BE2C (cell line): ENCODE measurements at regions not wholly inside any gene's neighbourhood (a gene's known extent, or its start where the extent isn't known, plus 50 kb on each side); places are given as distances from the start of the nearest gene placed in this dataset.

Experiments used
- DNase-seq: peaks from one replicate; pipeline ENCODE4 v3.0.0-alpha.2; 2020
- H3K27me3 ChIP-seq: fragments of 250-450 bp; sonication (Bioruptor Pico); 2 replicates; pipeline ENCODE4 v1.5.1; 2020; ENCODE audit warnings: mild to moderate bottlenecking
- H3K36me3 ChIP-seq: fragments of 250-450 bp; sonication (Bioruptor Pico); 2 replicates; pipeline ENCODE4 v1.5.1; 2020; ENCODE audit warnings: mild to moderate bottlenecking
- H3K4me1 ChIP-seq: fragments of 250-450 bp; sonication (Bioruptor Pico); 2 replicates; pipeline ENCODE4 v1.5.1; 2020
- H3K4me3 ChIP-seq: 2 replicates; pipeline ENCODE4 v1.5.1; 2011; ENCODE audit warnings: low read depth, low read length
- H3K9me3 ChIP-seq: fragments of 250-450 bp; sonication (Bioruptor Pico); 2 replicates; pipeline ENCODE4 v1.5.1; 2020
- CTCF ChIP-seq: IDR thresholded peaks from 2 replicates; pipeline ENCODE4 v1.5.1; 2012; ENCODE audit warnings: mild to moderate bottlenecking, low read depth, low read length

DNA sequence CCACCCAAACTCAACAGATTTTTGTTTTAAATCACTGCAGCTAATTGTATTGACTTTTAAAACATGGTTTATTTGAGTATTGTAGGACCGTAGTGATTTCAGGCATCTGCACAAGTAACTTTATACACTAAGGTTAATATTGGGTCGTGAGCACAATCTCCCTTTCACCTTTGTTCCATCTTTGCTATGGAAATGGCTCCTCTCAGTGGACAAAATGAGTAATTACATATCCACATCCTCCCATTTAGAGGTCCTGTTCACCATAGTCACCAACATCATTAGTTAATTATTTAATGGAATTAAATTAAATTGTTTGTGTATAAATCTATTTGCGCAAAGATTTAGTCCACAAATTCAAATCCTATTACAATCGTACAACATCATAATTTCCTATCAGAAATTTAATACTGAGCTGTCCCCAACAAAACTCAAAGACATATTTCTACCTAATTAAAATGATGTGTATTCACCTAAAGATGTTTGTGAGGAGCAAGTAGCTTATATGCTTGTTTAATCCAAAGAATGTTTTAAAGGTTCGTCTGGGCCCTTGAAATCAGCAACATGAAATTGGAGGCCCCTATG, 173.0 kb upstream of the DAPK1 start:
- no peak for DNase-seq
- H3K36me3 ChIP-seq: no peaks in the 10 kb centered on the region
- 0 out of 2 replicates have a peak, but pooled peaks cover 2% of the 10 kb centered on the region for H3K4me1 ChIP-seq
- no peaks in the 10 kb centered on the region for H3K9me3 ChIP-seq
- H3K27me3 ChIP-seq: no peaks in the 10 kb centered on the region; the same call in 1 of the 2 replicates
- peak; percentile 78 for TF ChIP-seq CTCF
- no peak overlapping the region for H3K4me3 ChIP-seq

DNA sequence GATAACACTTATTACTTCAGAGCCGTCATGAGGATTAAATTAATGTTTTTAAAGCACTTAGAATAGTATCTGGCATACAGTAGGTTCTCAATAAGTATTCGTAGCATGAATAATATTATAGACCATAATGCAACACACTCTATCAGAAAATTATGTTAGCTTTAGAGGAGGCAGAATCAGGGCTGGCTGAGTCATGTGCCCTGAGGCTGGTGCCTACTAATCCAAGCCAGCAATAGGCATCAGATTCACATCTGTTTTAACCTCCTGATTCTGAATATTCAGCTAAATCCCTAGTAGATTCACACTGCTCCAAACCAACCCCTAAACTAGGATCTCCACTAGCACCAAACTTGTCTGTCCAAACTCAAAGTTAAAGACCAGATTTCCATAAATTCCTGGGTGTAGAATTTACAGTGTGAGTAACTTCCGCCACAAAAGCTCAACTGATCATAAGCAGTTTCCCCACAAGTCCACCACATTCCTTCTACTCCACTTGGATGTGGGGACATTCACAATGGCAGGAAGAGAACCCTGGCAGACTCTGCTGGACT, 170.0 kb upstream of the DAPK1 start:
- peak; percentile 44 for DNase-seq
- peaks cover 5% of the 10 kb centered on the region; the same call in 1 of the 2 replicates for H3K9me3 ChIP-seq
- 0 out of 2 replicates have a peak, but pooled peaks cover 2% of the 10 kb centered on the region for H3K4me1 ChIP-seq
- H3K36me3 ChIP-seq: no peaks in the 10 kb centered on the region
- no peaks in the 10 kb centered on the region; the same call in 1 of the 2 replicates for H3K27me3 ChIP-seq
- no peak for TF ChIP-seq CTCF
- H3K4me3 ChIP-seq: no peak overlapping the region

DNA sequence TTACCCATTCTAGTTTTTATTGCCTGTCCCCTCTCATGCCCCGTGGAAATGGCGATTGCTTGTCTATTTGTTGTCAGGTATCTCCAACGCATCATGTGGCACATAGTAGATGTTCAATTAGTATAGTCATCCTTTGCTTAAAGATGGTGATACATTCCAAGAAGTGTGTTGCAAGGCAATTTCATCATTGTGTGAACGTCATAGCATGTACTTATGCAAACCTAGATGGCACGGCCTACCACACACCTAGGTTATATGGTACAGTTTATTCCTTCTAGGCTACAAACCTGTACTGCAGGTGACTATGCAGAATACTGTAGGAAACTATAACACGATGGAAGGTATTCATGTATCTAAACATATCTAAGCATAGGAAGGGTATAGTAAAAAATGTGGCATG, 163.9 kb upstream of the DAPK1 start:
- Histone ChIP-seq H3K27me3 (0 out of 2 replicates have a peak, but pooled peaks cover 2% of the 10 kb centered on the region), H3K4me3 (no peak overlapping the region), H3K4me1 (no peaks in the 10 kb centered on the region), H3K36me3 (no peaks in the 10 kb centered on the region), H3K9me3 (peaks cover 5% of the 10 kb centered on the region; the same call in 1 of the 2 replicates)
- no peak for DNase-seq
- no peak for TF ChIP-seq CTCF

GRCh38 chr9:87334366-87334765, 163.3 kb upstream of the DAPK1 start:
- Histone ChIP-seq H3K36me3 (no peaks in the 10 kb centered on the region), H3K27me3 (0 out of 2 replicates have a peak, but pooled peaks cover 2% of the 10 kb centered on the region), H3K4me3 (no peak overlapping the region), H3K9me3 (peaks cover 5% of the 10 kb centered on the region; the same call in 1 of the 2 replicates), H3K4me1 (no peaks in the 10 kb centered on the region)
- TF ChIP-seq CTCF: no peak
- DNase-seq: no peak

DNA sequence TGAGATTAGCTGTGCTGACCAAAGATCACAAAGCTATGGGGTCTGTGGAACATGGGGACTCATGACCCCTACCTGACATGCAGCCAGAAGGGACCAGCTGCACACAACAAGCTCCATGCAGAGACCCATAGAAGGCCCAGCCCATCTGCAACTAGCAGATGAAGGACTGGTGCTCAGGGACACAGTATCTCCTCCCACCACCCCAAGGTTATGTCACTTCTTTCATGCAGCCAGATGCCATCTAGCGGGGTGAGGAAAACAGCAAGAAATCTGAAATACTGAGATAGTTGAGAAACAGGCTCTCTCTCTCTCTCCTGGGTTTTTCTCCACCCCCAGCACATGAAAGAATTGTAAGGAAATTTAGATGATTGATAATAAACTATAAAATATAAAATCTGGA, 161.3 kb upstream of the DAPK1 start:
- TF ChIP-seq CTCF: no peak; the same call in 1 of the 2 replicates
- H3K27me3 ChIP-seq: 0 out of 2 replicates have a peak, but pooled peaks cover 2% of the 10 kb centered on the region
- H3K4me3 ChIP-seq: no peak overlapping the region
- H3K4me1 ChIP-seq: no peaks in the 10 kb centered on the region
- peaks cover 5% of the 10 kb centered on the region; the same call in 1 of the 2 replicates for H3K9me3 ChIP-seq
- peak; percentile 20 for DNase-seq
- no peaks in the 10 kb centered on the region for H3K36me3 ChIP-seq

- H3K27me3 ChIP-seq: 0 out of 2 replicates have a peak, but pooled peaks cover 2% of the 10 kb centered on the region
- peak; percentile 51 for DNase-seq
- peak overlapping the region; percentile 63 for H3K4me3 ChIP-seq
Observed at GRCh38 chr9:87336914-87337333, 160.7 kb upstream of the DAPK1 start.

More at GRCh38 chr9:87336914-87337333, 160.7 kb upstream of the DAPK1 start:
- H3K4me1 ChIP-seq: no peaks in the 10 kb centered on the region
- H3K9me3 ChIP-seq: no peaks in the 10 kb centered on the region; the same call in 1 of the 2 replicates
- TF ChIP-seq CTCF: peak; percentile 70
- H3K36me3 ChIP-seq: no peaks in the 10 kb centered on the region
